GM21367 (cell line): ENCODE measurements at regions not wholly inside any gene's neighbourhood (a gene's known extent, or its start where the extent isn't known, plus 50 kb on each side); places are given as distances from the start of the nearest gene placed in this dataset.
"Not testable (repeated sequence)": the region's sequence is repeated elsewhere in the genome, so short reads cannot be mapped to it uniquely, and the experiment has no call there.

Source experiments
- ATAC-seq: cut with Tn5 transposase; IDR thresholded peaks from one replicate; pipeline ENCODE4 v1.9.1; 2021; ENCODE audit not compliant: unreplicated experiment

DNA sequence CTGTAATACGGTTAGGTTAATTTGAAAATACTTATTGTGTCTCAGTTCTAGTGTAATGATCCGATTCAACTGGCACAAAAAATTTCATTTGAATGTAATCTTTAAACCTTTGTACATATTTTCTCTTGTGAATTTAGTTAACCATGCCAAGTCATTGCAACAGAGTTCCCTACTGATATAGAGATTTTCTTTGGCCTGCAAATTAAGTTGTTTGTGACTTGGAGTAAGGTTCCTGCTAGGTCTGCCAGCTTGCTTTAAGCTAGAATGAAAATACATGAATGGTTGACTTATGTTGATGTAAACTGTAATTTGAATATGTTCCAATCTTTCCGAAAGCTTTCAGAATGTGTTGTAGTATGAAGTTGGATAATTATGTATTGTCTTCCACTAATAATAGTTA is 1004.1 kb upstream of the EDIL3 start:
- ATAC-seq, result no peak

- ATAC-seq, result not testable (repeated sequence)
Observed at GRCh38 chr5:85392309-85392708, 1007.6 kb upstream of the EDIL3 start.

GRCh38 chr5:85395526-85395925 is 1010.8 kb upstream of the EDIL3 start:
- ATAC-seq, result no peak

DNA sequence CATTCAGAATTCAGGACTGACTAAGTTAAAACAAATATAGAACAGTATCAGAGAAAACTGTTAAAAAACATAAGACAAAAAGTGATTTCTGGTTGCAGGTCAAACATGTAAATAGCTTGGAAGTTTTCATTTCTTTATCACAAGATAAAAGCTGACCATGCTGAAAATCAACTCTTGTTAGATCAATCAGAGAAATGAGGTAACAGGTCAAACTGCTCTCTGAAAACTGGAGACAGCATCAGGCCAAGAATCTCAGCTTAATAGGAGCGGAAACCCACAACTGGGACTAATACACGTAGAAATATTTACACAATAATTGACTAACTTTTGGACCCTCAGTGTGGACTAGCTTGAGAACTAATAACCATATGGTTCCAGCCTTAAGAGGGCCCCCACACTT is 1012.8 kb upstream of the EDIL3 start:
- no peak for ATAC-seq

DNA sequence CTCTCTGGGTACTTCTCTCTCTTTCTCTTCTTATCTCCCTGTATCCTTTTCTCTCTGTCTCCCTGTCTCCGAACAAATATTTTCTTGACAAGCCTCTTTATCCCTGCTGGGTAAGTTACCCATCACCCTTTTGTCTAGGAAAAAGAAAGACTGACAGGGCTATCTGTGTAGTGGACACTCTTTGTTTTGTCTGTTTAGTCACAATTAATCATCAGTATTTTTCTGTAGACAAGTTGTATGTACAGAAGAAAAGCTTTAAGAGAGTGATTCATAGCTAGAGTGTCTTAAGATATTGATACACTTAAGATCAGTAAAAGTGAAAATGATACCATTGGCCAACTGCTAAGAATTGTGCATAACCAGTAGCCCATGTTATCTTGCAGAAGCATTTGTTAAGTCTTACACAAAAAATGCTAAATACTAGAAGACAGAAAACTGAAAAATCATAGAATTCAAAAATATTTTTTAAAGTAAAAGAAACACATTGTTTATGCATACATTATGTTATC is 1043.8 kb upstream of the EDIL3 start:
- no peak for ATAC-seq

DNA sequence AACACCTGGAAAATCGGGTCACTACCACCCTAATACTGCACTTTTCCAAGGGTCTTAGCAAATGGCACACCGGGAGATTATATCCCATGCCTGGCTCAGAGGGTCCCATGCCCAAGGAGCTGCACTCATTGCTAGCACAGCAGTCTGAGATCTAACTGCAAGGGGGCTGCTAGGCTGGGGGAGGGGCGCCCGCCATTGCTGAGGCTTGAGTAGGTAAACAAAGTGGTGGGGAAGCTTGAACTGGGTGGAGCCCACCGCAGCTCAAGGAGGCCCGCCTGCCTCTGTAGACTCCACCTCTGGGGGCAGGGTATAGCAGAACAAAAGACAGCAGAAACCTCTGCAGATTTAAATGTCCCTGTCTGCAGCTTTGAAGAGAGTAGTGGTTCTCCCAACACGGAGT is 1047.0 kb upstream of the EDIL3 start:
- ATAC-seq, result not testable (repeated sequence)

- ATAC-seq, result no peak
Observed at GRCh38 chr5:85441156-85441555, 1056.5 kb upstream of the EDIL3 start.

GRCh38 chr5:85441853-85442252 is 1057.2 kb upstream of the EDIL3 start:
- no peak for ATAC-seq

GRCh38 chr5:85452322-85453025 is 1067.8 kb upstream of the EDIL3 start:
- no peak for ATAC-seq

GRCh38 chr5:85453026-85453349 is 1068.3 kb upstream of the EDIL3 start:
- no peak for ATAC-seq

- no peak for ATAC-seq
Observed at GRCh38 chr5:85458319-85458718, 1073.6 kb upstream of the EDIL3 start.

GRCh38 chr5:85462957-85463356 is 1078.3 kb upstream of the EDIL3 start:
- ATAC-seq, result no peak

DNA sequence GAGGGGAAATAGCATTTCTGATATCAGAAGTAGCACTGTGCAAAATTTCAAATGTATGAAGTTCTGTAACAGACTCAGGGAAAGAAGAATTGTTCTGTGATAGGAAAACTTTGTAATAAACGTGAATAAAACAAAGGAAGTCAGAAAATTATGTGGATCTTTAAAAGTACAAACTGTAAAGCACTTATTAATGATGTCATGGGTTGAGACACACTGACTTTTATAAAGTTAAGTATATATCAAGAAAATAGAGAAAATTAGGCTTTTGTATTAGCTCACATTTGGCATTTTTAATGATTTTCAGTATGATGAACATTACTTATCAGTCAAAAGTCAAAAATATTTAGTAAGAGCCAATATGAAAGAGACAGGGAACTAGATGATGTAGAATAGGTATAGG is 1081.7 kb upstream of the EDIL3 start:
- no peak for ATAC-seq

DNA sequence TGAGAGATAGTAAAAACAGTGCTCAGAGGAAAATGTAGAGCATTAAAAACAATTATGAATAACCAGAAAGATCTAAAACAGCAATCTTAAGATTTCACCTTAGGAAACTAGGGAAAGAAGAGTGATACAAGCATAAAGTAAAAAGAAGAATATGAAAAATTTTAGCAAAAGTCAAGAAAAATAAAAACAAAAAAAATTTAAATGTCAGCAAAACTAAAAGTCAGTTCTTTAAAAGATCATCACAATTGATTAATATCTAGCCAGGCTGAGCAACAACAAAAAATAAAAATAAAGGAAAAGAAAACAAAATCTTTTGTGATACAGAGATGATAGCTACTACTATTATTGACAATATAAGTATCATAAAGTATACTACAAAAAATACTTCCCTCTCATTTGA is 1088.1 kb upstream of the EDIL3 start:
- ATAC-seq, result no peak

- ATAC-seq, result not testable (repeated sequence)
Observed at GRCh38 chr5:85475151-85475550, 1090.5 kb upstream of the EDIL3 start.

DNA sequence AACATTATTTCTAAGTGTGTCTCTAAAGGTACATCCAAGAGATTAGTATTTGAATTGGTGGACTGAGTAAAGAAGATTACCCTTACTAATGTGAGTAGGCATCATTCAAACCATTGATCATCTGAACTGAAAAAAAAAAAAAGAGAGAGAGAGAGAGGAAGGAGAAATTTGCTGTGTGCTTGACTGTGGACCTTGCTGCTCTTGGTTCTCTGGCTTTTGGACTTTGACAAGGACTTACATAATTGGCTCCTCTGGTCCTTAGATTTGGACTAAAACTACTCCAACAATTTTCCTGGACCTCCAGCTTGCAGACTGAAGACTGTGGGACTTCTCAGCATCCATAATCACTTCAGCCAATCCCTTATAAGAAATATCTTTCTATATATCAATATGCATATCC is 1091.9 kb upstream of the EDIL3 start:
- no peak for ATAC-seq

DNA sequence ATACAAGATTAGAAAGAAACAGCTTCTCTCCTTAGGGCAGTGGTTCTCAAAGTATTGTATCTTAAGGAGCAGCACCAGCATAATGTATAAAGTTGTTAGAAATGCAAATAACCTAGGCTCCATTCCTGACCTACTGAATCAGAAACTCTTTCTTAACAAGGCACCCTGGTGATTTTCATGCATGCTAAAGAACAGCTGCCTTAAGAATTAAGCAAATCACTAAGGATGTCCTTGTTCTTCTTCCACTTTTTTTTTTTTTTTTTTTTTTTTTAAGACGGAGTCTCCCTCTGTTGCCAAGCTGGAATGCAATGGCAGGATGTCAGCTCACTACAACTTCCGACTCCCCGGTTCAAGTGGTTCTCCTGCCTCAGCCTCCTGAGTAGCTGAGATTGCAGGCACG is 1095.2 kb upstream of the EDIL3 start:
- no peak for ATAC-seq

DNA sequence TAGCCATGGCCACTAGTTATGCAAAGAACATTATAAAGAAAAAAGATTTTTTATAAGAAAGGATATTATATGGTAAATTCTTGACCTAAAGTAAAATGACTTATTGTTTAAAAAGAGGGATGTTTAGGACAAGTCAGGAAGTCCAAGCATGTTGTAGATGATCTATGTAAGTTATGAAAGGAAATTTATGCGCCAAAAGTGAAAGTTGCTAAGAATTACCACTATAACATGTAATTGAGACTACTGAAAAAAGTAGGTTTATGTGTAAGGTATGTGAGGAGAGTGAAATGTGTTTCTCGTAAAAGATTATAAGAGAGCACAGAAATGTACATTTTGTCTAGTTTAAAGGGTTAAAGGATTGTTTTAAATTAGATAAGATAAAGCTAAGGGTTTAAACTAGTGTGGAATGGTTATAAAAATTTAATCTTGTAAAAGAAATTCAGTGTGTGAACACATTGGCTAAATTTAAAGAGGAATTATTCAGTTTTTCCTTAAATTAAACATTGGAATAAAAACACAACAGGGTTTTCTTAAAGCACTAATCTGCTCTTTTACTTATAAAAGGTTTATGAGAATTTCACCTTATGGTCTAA is 1100.4 kb upstream of the EDIL3 start:
- no peak for ATAC-seq

- ATAC-seq, result no peak
Observed at GRCh38 chr5:85488295-85488694, 1103.6 kb upstream of the EDIL3 start.

- ATAC-seq, result no peak
Observed at GRCh38 chr5:85500869-85501268, 1116.2 kb upstream of the EDIL3 start.

DNA sequence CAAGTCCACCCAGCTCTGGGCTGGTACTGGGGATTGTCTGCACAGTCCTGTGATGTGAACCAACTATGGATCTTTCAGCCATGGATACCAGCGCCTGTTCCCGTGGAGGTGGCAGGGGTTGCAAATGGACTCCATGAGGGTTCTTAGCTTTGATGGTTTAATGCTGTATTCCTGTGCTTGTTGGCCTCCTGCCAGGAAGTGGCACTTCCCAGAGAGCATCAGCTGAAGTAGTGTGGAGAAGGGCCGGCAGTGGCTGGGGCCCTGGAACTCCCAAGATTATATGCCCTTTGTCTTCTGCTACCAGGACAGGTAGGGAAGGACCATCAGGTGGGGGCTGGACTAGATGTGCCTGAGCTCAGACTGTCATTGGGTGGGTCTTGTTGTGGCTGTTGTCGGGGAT is 1104.8 kb upstream of the COX7C start:
- ATAC-seq, result no peak

DNA sequence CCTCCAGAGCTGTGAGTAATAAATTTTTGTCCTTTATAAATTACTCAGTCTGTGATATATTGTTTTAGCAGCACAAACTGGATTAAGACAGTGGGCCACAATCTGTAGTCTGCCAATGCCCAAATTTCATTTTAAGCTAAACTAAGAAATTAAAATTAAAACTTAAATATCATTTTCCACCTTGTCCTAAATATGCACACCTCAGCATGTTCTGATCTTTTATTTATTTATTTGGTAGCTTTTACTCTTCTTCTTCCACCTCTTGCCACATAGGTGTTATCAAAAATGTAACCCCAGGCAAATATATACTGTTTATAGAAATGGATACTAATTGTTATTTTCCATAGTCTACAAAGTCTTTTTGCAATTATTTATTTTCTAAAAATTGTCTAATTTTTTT is 1102.2 kb upstream of the COX7C start:
- ATAC-seq, result no peak

GRCh38 chr5:85517386-85517785 is 1100.4 kb upstream of the COX7C start:
- no peak for ATAC-seq
